Stimulated activated CD8-positive, alpha-beta memory T cell treated with anti-CD3 and anti-CD28 coated beads, Interleukin-15, amount 100 ng/mL, for 48 hours (primary cell): ENCODE measurements at regions not wholly inside any gene's neighbourhood (a gene's known extent, or its start where the extent isn't known, plus 50 kb on each side); places are given as distances from the start of the nearest gene placed in this dataset.

Source experiments
- DNase-seq, 2 donors: peaks; one replicate each; pipeline ENCODE4 v3.0.0-alpha.2; 2020; ENCODE audit warnings: low read depth in 2 of 2

DNA sequence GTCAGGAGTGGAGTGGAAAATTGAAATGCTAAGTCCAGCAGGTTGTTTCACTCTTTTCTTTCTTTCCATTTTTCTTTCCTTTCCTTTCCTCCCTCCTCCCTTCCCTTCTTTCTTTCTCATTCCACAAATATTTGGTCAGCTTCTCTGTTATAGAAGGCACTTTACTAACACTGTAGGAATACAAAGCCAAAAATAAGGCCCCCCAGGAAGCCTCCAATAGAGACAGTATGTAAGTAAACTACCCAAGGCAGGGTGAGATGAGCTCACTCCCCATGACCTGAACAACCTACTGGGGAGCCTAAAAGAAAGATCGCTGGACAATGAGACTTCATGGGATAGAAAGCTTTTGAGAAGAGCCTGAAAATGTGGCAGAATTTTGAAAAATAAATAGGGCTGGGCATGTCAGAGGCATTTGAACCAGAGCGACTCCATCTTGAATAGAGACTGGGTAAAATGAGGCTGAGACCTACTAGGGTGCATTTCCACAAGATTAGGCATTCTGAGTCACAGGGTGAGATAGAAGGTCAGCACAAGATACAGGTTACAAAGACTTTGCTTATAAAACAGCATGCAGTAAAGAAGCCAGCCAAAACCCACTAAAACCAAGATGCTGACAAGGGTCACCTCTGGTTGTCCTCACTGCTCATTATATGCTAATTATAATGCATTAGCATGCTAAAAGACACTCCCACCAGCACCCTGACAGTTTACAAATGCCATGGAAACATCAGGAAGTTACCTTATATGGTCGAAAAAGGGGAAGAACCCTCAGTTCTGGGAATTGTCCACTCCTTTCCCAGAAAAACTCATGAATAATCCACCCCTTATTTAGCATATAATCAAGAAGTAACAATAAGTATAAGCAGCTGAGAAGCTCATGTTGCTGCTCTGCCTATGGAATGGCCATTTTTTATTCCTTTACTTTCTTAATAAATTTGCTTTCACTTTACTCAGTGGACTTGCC, 158.9 kb upstream of the EGFLAM start:
- no peak for DNase-seq

DNA sequence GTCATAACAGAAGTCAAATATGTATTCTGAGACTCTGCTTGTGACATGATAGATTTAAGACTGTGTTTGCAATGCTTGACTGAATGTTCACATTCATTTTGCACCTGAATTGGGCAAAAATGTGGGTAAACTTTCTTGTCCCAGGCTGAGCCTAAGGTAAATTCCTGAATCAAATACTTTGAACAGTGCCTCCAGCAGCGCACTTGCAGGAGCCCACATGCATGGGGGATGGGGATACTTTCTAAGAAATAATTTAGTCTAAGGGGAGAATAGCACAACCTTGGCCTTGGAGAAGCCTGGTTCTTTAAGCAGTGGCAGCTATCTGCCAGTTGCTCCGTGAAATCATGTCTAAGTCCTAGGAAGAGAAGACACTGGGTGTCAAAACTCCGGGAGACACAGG, 163.5 kb upstream of the EGFLAM start:
- DNase-seq: no peak

DNA sequence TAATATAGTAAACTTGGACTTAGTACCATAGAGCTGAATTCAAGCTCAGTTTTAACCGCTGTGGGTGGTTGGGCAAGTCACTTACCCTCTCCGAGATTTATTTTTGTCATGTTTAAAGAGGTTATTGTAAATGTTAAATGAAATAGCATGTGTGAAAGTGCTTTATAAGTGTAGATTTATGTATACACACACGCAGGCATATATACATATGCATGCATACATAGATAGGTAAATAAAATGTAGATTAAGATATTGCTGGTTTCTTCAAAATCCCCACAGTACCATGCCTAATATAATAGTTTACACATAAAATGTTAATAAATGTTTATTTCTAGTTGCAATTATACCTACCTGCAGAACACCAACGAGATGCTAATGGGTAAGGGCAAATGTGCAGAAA, 164.5 kb upstream of the EGFLAM start:
- DNase-seq: no peak

GRCh38 chr5:38086777-38087176, 171.6 kb upstream of the EGFLAM start:
- DNase-seq: no peak

DNA sequence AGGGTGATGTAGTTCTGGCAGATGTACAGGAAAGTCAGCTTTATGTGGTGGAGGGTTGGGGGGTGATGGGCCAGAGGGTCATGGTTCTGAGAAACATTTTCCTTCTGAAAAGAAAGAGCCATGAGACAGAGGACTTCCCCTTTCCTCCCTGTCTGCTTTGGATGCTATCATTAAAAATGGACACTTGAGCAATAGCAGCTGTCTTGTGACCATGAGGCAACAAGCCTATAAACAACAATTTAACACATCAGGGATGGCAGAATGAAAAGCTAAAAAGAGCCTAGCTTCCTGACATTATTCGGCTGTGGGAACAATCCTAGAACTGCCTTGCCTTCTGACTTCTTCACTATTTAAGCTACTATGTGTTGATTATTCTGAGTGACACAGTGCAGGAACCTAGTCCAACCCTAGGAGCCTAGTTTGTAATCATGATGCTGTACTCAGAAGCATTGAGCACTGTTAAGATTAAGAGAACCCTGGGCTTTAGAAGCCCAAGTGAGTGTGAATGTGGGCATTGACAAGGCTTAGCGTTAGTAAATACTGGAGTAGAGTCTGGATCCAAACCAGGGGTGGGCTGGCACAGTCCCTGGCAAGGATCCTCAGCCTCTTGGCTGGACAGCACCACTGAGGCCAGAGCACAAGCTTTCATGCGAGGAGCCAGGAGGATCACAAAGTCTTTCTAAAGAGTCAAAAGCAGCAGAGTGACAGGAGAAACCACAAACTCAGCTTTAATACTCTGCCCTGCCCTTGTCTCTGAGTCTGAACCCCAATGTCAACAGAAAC, 178.5 kb upstream of the EGFLAM start:
- no peak for DNase-seq

- DNase-seq: no peak
Observed at GRCh38 chr5:38078161-38078560, 180.2 kb upstream of the EGFLAM start.

GRCh38 chr5:38077652-38078051, 180.7 kb upstream of the EGFLAM start:
- DNase-seq: no peak

GRCh38 chr5:38071831-38072694, 186.3 kb upstream of the EGFLAM start:
- no peak for DNase-seq

- DNase-seq: no peak
Observed at GRCh38 chr5:38070304-38070950, 187.9 kb upstream of the EGFLAM start.

- DNase-seq: no peak
Observed at GRCh38 chr5:38069360-38069759, 189.0 kb upstream of the EGFLAM start.

- no peak for DNase-seq
Observed at GRCh38 chr5:38060354-38060753, 198.0 kb upstream of the EGFLAM start.

DNA sequence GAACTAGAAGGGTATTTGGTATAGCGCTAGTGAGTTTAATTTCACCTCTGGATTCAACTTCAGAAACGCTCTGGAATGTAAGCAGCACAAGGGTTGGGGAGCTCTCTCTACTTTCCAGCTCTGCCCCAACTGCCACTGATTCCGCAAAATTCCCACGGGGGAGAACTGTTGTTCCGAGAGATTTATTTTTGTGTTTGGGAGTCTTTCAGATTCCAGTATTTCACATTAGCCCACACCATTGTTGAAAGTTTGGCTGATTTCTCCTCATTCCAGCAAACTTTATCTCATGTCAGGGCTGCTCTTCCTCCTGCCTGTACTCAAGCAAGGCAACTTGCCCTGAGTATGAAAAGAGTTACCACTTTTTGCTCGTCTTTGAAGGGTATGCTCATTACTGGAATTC, 198.5 kb upstream of the EGFLAM start:
- no peak for DNase-seq

- no peak for DNase-seq
Observed at GRCh38 chr5:38051711-38052511, 206.4 kb upstream of the EGFLAM start.

DNA sequence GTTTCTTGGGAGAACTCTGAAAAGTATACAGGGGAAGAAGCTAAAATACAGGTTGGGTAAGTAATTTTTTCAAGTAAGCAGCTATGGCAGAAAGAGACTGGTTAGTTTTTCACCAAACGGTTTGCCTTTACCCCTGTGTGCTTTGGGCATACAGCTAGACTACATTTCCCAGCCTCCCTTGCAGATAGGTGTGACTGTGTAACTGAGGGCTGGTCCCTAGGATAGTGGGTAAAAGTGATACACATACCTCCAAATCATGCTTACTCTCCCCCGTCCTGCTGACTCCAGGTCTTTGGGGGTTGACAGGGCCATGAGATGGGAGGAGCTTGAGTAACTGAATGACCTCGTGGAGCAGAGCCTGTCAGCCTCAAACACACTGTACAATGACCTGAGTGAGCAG, 208.6 kb upstream of the GDNF start:
- no peak for DNase-seq

- no peak for DNase-seq
Observed at GRCh38 chr5:38046103-38046502, 206.3 kb upstream of the GDNF start.

DNA sequence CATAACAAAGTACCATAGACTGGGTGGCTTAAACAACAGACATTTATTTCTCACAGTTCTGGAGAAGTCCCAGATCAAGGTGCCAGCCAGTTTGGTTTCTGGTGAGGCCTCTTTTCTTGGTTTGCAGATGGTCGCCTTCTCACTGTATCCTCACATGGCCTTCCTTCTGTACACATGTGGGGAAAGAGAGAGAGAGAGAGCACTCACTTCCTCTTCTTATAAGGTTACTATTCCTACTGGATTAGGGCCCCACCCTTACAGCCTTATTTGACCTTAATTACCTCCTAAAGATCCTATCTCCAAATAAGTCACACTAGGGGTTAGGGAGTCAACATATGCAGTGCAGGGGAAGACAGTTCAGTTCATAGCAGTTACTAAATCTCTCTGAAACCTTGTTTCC, 205.6 kb upstream of the GDNF start:
- DNase-seq: no peak

DNA sequence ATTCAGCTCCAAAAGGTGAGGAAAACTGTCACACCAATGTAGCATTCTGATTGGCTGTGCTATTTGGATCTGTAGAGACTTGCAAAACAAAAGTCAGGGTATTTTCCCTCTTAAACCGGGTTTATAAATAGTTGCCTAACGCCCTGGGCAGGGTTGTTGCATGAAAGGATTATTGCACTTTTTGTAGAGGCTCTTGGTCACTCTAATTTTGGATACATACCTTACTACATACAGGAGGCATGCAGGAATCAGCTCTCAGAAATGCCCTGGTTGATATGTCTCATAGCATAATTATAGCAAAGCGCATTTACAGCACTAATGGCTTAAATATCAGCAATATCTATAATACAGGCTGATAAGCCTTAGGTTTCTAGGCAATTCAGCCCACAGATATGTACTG, 200.0 kb upstream of the GDNF start:
- DNase-seq: no peak

- DNase-seq: no peak
Observed at GRCh38 chr5:38039091-38039490, 199.2 kb upstream of the GDNF start.

DNA sequence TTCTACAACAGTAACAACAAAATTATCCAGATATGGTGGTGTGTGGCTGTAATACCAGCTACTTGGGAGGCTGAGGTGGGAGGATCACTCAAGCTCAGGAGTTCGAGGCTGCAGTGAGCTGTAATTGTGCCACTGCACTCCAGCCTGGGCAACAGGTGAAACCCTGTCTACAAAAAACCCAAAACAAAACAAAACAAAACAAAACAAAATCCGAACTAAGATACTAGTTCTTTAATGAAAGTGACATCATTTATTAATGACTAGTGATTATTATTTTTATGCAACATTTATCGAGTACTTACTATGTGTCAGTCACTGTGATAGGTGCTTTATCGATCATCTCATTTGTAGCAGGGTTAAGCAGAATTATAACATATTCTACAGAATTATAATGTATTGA, 196.9 kb upstream of the GDNF start:
- no peak for DNase-seq

GRCh38 chr5:38032149-38032548, 192.3 kb upstream of the GDNF start:
- DNase-seq: no peak

GRCh38 chr5:38031304-38031703, 191.5 kb upstream of the GDNF start:
- DNase-seq: no peak
